ENCODE measurements at regions not wholly inside any gene's neighbourhood (a gene's known extent, or its start where the extent isn't known, plus 50 kb on each side); places are given as distances from the start of the nearest gene placed in this dataset.
"Not testable (repeated sequence)": the region's sequence is repeated elsewhere in the genome, so short reads cannot be mapped to it uniquely, and the experiment has no call there.

- no peak for TF ChIP-seq CTCF (IDR thresholded peaks at IDR 0.05; ENCODE audit: low read depth, low read length, missing control alignments)
- DNase-seq (ENCODE audit: low read depth): no peak
- H3K4me3 ChIP-seq (ENCODE audit: low read depth, low read length): no peak overlapping the region
Observed at GRCh38 chr5:166724284-166724683, 1567.2 kb upstream of the WWC1 start.

- no peak overlapping the region for H3K4me3 ChIP-seq (ENCODE audit: low read depth, low read length)
- no peak for DNase-seq (ENCODE audit: low read depth)
- TF ChIP-seq CTCF (IDR thresholded peaks at IDR 0.05; ENCODE audit: low read depth, low read length, missing control alignments): no peak
Observed at GRCh38 chr5:166725593-166725992, 1565.9 kb upstream of the WWC1 start.

GRCh38 chr5:166726406-166726805 lies 1565.0 kb upstream of the WWC1 start:
- no peak overlapping the region for H3K4me3 ChIP-seq (ENCODE audit: low read depth, low read length)
- no peak for DNase-seq (ENCODE audit: low read depth)
- no peak for TF ChIP-seq CTCF (IDR thresholded peaks at IDR 0.05; ENCODE audit: low read depth, low read length, missing control alignments)

- not testable (repeated sequence) for DNase-seq (ENCODE audit: low read depth); H3K4me3 ChIP-seq (ENCODE audit: low read depth, low read length)
Observed at GRCh38 chr5:166742951-166743350, 1548.5 kb upstream of the WWC1 start.

- H3K4me3 ChIP-seq (ENCODE audit: low read depth, low read length): no peak overlapping the region
- no peak for TF ChIP-seq CTCF (IDR thresholded peaks at IDR 0.05; ENCODE audit: low read depth, low read length, missing control alignments)
- no peak for DNase-seq (ENCODE audit: low read depth)
Observed at GRCh38 chr5:166746506-166746905, 1544.9 kb upstream of the WWC1 start.

GRCh38 chr5:166750376-166750775 lies 1541.1 kb upstream of the WWC1 start:
- DNase-seq (ENCODE audit: low read depth): no peak
- no peak overlapping the region for H3K4me3 ChIP-seq (ENCODE audit: low read depth, low read length)
- TF ChIP-seq CTCF (IDR thresholded peaks at IDR 0.05; ENCODE audit: low read depth, low read length, missing control alignments): no peak

GRCh38 chr5:166758151-166758550 lies 1533.3 kb upstream of the WWC1 start:
- no peak overlapping the region for H3K4me3 ChIP-seq (ENCODE audit: low read depth, low read length)
- TF ChIP-seq CTCF (IDR thresholded peaks at IDR 0.05; ENCODE audit: low read depth, low read length, missing control alignments): no peak

GRCh38 chr5:166767858-166768257 lies 1523.6 kb upstream of the WWC1 start:
- DNase-seq (ENCODE audit: low read depth): no peak
- no peak overlapping the region for H3K4me3 ChIP-seq (ENCODE audit: low read depth, low read length)
- TF ChIP-seq CTCF (IDR thresholded peaks at IDR 0.05; ENCODE audit: low read depth, low read length, missing control alignments): no peak

More at GRCh38 chr5:166758151-166758550, 1533.3 kb upstream of the WWC1 start:
- DNase-seq (ENCODE audit: low read depth): no peak

All from GM12864 (cell line).